WTC11 (cell line): ENCODE measurements at regions not wholly inside any gene's neighbourhood (a gene's known extent, or its start where the extent isn't known, plus 50 kb on each side); places are given as distances from the start of the nearest gene placed in this dataset.

Experiments used
- ATAC-seq: fragments of 200-7000 bp; cut with Tn5 transposase; 2 replicates; pipeline ENCODE4 v1.10.0; 2021; ENCODE audit warnings: mild to moderate bottlenecking, moderate library complexity
- CTCF ChIA-PET: fragments of 300-600 bp; sonication (Branson Sonifier 250); formaldehyde crosslinking; loops from one replicate; lab custom pipeline; 2021; ENCODE audit warnings: antibody characterized with exemption; lab: Charles Lee
- POLR2A ChIA-PET: fragments of 350-600 bp; sonication (Branson Sonifier 250); formaldehyde crosslinking; loops from one replicate; lab custom pipeline; 2021; ENCODE audit warnings: antibody characterized with exemption; lab: Charles Lee
- DNase-seq: peaks from one replicate; pipeline ENCODE4 v3.0.0; 2021; ENCODE audit warnings: low spot score
- H3K27ac Mint-ChIP-seq: 2 replicates; pipeline ENCODE4 v1.8.0; 2021; ENCODE audit warnings: mixed read lengths
- H3K27me3 Mint-ChIP-seq: 2 replicates; pipeline ENCODE4 v1.8.0; 2021; ENCODE audit warnings: low read depth, mild to moderate bottlenecking, moderate library complexity, mixed read lengths
- H3K36me3 Mint-ChIP-seq: 2 replicates; pipeline ENCODE4 v1.8.0; 2021; ENCODE audit warnings: mixed read lengths
- H3K4me1 Mint-ChIP-seq: 2 replicates; pipeline ENCODE4 v1.8.0; 2022; ENCODE audit warnings: mixed read lengths
- H3K4me3 Mint-ChIP-seq: 2 replicates; pipeline ENCODE4 v1.8.0; 2021; ENCODE audit warnings: mild to moderate bottlenecking, moderate library complexity, mixed read lengths
- H3K9me3 Mint-ChIP-seq: 2 replicates; pipeline ENCODE4 v1.8.0; 2021; ENCODE audit warnings: mixed read lengths
- CDX4 ChIP-seq: fragments of 250-450 bp; sonication (Bioruptor Pico); IDR thresholded peaks from 2 replicates; pipeline ENCODE4 v1.9.0; 2021; ENCODE audit warnings: moderate library complexity, mild to moderate bottlenecking, inconsistent platforms, borderline replicate concordance
- IRF2 ChIP-seq: sonication (generic); formaldehyde crosslinking; IDR thresholded peaks from 2 replicates; pipeline ENCODE4 v1.8.0; 2022; ENCODE audit warnings: low read depth, missing genetic modification reagents, borderline replicate concordance
- KAT7 ChIP-seq: sonication (generic); formaldehyde crosslinking; IDR thresholded peaks from 2 replicates; pipeline ENCODE4 v1.8.1; 2023; ENCODE audit warnings: missing genetic modification reagents, mild to moderate bottlenecking, borderline replicate concordance
- MAX ChIP-seq: sonication (generic); formaldehyde crosslinking; IDR thresholded peaks from 2 replicates; pipeline ENCODE4 v1.8.0; 2022; ENCODE audit warnings: mild to moderate bottlenecking, missing genetic modification reagents
- NR3C1 ChIP-seq: sonication (generic); formaldehyde crosslinking; conservative IDR thresholded peaks from 2 replicates; pipeline ENCODE4 v1.8.1; 2023; ENCODE audit warnings: low read depth, mild to moderate bottlenecking, missing genetic modification reagents
- PRDM15 ChIP-seq: sonication (generic); formaldehyde crosslinking; IDR thresholded peaks from 2 replicates; pipeline ENCODE4 v1.8.0; 2022; ENCODE audit warnings: missing genetic modification reagents
- TCF7 ChIP-seq: sonication (generic); formaldehyde crosslinking; IDR thresholded peaks from 2 replicates; pipeline ENCODE4 v1.8.0; 2022; ENCODE audit warnings: mild to moderate bottlenecking, low read depth, missing genetic modification reagents, moderate library complexity
- TEAD4 ChIP-seq: sonication (generic); formaldehyde crosslinking; IDR thresholded peaks from 2 replicates; pipeline ENCODE4 v1.8.0; 2022; ENCODE audit warnings: mild to moderate bottlenecking, missing genetic modification reagents
- TP53 ChIP-seq: sonication (generic); formaldehyde crosslinking; IDR thresholded peaks from 2 replicates; pipeline ENCODE4 v1.8.1; 2023; ENCODE audit warnings: mild to moderate bottlenecking, missing genetic modification reagents
- ZNF317 ChIP-seq: sonication (generic); formaldehyde crosslinking; IDR thresholded peaks from 2 replicates; pipeline ENCODE4 v1.8.1; 2023; ENCODE audit warnings: low read depth, mild to moderate bottlenecking, moderate library complexity, missing genetic modification reagents, borderline replicate concordance
- ZNF671 ChIP-seq: fragments of 250-450 bp; sonication (Bioruptor Pico); IDR thresholded peaks from 2 replicates; pipeline ENCODE4 v1.8.0; 2021; ENCODE audit warnings: mild to moderate bottlenecking
- TF ChIP-seq, protein P1 (sequence below): fragments of 200-600 bp; IDR thresholded peaks from 2 replicates; pipeline ENCODE4 v1.8.0; 2022; ENCODE audit warnings: antibody characterized with exemption
- TF ChIP-seq, protein P2 (sequence below): sonication (generic); formaldehyde crosslinking; IDR thresholded peaks from 2 replicates; pipeline ENCODE4 v1.8.1; 2023; ENCODE audit warnings: mild to moderate bottlenecking, missing genetic modification reagents, borderline replicate concordance
- TF ChIP-seq, protein P3 (sequence below): sonication (generic); formaldehyde crosslinking; IDR thresholded peaks from 2 replicates; pipeline ENCODE4 v1.8.0; 2023; ENCODE audit warnings: missing genetic modification reagents
- TF ChIP-seq, protein P4 (sequence below): sonication (generic); formaldehyde crosslinking; conservative IDR thresholded peaks from 2 replicates; pipeline ENCODE4 v1.8.1; 2022; ENCODE audit warnings: mild to moderate bottlenecking, missing genetic modification reagents
- TF ChIP-seq, protein P5 (sequence below): fragments of 250-450 bp; sonication (Bioruptor Pico); conservative IDR thresholded peaks from 2 replicates; pipeline ENCODE4 v1.9.0; 2021; ENCODE audit warnings: mild to moderate bottlenecking
- TF ChIP-seq, protein P6 (sequence below): sonication (generic); formaldehyde crosslinking; IDR thresholded peaks from 2 replicates; pipeline ENCODE4 v1.8.1; 2023; ENCODE audit warnings: mild to moderate bottlenecking, missing genetic modification reagents, moderate library complexity

DNA sequence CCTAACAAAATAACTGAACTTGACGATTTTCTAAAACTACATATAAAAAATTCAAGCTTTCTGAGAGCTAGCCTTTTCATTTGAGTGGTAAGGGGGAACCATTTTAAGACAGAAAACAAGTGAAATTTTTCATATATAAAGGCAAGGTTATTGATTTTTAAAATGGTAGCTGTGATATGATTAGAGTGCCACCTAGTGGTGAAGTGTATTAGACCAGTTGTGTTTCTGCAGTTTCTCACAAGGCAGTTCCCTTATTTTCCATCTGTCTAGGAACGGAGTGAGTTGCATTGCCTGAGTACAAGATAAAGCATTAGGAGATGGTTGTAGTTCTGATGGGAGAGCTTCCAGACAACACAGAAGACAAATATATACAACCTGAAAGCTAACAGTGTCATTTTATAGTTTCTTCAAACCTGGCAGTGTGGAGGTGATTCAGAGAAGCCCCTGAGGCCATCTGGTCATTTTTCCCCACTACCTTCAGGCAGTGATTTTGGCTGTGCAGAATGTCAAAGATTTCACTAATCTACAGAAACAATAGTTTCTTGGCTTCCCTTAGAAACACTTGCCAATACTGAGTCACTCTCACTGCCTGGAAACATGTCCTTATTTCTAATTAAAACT lies 180.8 kb downstream of the C12orf50 start:
- CTCF ChIA-PET = interaction anchor here (1.5 kb wide), 1 partner anchor 22 kb away, joined by 3 read pairs; no protein-coding TSS in a partner anchor
- TF ChIP-seq, protein P1, sequence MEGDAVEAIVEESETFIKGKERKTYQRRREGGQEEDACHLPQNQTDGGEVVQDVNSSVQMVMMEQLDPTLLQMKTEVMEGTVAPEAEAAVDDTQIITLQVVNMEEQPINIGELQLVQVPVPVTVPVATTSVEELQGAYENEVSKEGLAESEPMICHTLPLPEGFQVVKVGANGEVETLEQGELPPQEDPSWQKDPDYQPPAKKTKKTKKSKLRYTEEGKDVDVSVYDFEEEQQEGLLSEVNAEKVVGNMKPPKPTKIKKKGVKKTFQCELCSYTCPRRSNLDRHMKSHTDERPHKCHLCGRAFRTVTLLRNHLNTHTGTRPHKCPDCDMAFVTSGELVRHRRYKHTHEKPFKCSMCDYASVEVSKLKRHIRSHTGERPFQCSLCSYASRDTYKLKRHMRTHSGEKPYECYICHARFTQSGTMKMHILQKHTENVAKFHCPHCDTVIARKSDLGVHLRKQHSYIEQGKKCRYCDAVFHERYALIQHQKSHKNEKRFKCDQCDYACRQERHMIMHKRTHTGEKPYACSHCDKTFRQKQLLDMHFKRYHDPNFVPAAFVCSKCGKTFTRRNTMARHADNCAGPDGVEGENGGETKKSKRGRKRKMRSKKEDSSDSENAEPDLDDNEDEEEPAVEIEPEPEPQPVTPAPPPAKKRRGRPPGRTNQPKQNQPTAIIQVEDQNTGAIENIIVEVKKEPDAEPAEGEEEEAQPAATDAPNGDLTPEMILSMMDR = peak; percentile 72
- TF ChIP-seq NR3C1 (CRISPR knock-in tag) = no peak
- TF ChIP-seq, protein P2, sequence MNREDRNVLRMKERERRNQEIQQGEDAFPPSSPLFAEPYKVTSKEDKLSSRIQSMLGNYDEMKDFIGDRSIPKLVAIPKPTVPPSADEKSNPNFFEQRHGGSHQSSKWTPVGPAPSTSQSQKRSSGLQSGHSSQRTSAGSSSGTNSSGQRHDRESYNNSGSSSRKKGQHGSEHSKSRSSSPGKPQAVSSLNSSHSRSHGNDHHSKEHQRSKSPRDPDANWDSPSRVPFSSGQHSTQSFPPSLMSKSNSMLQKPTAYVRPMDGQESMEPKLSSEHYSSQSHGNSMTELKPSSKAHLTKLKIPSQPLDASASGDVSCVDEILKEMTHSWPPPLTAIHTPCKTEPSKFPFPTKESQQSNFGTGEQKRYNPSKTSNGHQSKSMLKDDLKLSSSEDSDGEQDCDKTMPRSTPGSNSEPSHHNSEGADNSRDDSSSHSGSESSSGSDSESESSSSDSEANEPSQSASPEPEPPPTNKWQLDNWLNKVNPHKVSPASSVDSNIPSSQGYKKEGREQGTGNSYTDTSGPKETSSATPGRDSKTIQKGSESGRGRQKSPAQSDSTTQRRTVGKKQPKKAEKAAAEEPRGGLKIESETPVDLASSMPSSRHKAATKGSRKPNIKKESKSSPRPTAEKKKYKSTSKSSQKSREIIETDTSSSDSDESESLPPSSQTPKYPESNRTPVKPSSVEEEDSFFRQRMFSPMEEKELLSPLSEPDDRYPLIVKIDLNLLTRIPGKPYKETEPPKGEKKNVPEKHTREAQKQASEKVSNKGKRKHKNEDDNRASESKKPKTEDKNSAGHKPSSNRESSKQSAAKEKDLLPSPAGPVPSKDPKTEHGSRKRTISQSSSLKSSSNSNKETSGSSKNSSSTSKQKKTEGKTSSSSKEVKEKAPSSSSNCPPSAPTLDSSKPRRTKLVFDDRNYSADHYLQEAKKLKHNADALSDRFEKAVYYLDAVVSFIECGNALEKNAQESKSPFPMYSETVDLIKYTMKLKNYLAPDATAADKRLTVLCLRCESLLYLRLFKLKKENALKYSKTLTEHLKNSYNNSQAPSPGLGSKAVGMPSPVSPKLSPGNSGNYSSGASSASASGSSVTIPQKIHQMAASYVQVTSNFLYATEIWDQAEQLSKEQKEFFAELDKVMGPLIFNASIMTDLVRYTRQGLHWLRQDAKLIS (CRISPR knock-in tag) = no peak
- H3K27ac Mint-ChIP-seq = no peak overlapping the region
- no peaks in the 10 kb centered on the region for H3K36me3 Mint-ChIP-seq
- POLR2A ChIA-PET = interaction anchor here (0.6 kb wide), 1 partner anchor 180 kb away, joined by 5 read pairs; no protein-coding TSS in a partner anchor
- no peaks in the 10 kb centered on the region for H3K27me3 Mint-ChIP-seq
- no peaks in the 10 kb centered on the region for H3K9me3 Mint-ChIP-seq
- no peak overlapping the region for H3K4me3 Mint-ChIP-seq
- H3K4me1 Mint-ChIP-seq = peaks cover 23% of the 10 kb centered on the region
- peak; percentile 50 for ATAC-seq
- no peak for DNase-seq

- peaks cover 27% of the 10 kb centered on the region for H3K4me1 Mint-ChIP-seq
- ChIA-PET CTCF (interaction anchor here (0.8 to 1.5 kb wide), 3 partner anchors 20 to 207 kb away, joined by 3 to 5 read pairs (median 3); no protein-coding TSS in a partner anchor), POLR2A (no interaction called here)
- H3K4me3 Mint-ChIP-seq = no peak overlapping the region
- H3K36me3 Mint-ChIP-seq = no peaks in the 10 kb centered on the region
- H3K27me3 Mint-ChIP-seq = no peaks in the 10 kb centered on the region
- H3K9me3 Mint-ChIP-seq = no peaks in the 10 kb centered on the region
- DNase-seq (no peak), ATAC-seq (peak; percentile 74)
- H3K27ac Mint-ChIP-seq = peak overlapping the region; percentile 54; the same call in 1 of the 2 replicates
- TF ChIP-seq, protein P3, sequence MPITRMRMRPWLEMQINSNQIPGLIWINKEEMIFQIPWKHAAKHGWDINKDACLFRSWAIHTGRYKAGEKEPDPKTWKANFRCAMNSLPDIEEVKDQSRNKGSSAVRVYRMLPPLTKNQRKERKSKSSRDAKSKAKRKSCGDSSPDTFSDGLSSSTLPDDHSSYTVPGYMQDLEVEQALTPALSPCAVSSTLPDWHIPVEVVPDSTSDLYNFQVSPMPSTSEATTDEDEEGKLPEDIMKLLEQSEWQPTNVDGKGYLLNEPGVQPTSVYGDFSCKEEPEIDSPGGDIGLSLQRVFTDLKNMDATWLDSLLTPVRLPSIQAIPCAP = no peak
- no peak for TF ChIP-seq MAX (CRISPR knock-in tag)
- no peak for TF ChIP-seq ZNF317 (CRISPR knock-in tag)
- TF ChIP-seq, protein P4, sequence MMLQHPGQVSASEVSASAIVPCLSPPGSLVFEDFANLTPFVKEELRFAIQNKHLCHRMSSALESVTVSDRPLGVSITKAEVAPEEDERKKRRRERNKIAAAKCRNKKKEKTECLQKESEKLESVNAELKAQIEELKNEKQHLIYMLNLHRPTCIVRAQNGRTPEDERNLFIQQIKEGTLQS (CRISPR knock-in tag) = no peak
- no peak for TF ChIP-seq IRF2 (CRISPR knock-in tag)
- TF ChIP-seq TCF7 = no peak
- TF ChIP-seq, protein P5, sequence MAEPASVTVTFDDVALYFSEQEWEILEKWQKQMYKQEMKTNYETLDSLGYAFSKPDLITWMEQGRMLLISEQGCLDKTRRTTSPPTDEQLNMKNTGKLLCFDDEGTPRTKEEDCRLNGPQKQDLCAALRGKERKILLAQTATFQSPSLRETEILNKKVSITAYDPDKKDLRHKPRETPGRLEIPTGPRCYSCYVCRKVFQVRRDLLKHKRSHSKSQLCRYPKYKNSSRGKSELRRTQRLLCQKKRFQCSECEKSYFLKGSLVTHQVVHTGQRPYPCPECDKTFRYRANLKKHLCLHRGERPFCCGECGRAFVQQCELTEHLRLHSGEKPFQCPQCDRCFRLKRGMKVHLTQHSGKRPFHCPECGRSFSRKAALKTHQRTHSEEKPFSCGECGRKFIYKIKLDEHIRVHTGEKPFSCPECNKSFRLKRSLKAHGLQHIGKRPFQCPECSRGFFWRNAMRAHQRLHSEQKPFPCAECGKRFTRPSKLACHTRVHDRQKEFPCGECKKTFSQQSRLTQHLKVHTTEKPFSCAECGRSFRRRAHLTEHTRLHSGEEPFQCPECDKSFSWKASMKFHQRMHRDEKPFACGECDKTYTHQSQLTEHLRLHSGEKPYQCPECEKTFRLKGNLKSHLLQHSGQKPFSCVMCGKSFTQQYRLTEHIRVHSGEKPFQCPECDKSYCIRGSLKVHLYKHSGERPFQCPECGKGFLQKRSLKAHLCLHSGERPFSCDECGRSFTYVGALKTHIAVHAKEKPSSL (CRISPR knock-in tag) = no peak
- TF ChIP-seq, protein P6, sequence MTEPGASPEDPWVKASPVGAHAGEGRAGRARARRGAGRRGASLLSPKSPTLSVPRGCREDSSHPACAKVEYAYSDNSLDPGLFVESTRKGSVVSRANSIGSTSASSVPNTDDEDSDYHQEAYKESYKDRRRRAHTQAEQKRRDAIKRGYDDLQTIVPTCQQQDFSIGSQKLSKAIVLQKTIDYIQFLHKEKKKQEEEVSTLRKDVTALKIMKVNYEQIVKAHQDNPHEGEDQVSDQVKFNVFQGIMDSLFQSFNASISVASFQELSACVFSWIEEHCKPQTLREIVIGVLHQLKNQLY (CRISPR knock-in tag) = no peak
- no peak for TF ChIP-seq TEAD4 (CRISPR knock-in tag)
- TF ChIP-seq TP53 (CRISPR knock-in tag) = no peak
- TF ChIP-seq KAT7 = no peak
- no peak for TF ChIP-seq CDX4 (CRISPR knock-in tag)
- no peak for TF ChIP-seq ZNF671 (CRISPR knock-in tag)
- TF ChIP-seq PRDM15 (CRISPR knock-in tag) = no peak
Measured at GRCh38 chr12:87847147-87847546, 182.1 kb downstream of the C12orf50 start.
